ENCODE measurements at regions not wholly inside any gene's neighbourhood (a gene's known extent, or its start where the extent isn't known, plus 50 kb on each side); places are given as distances from the start of the nearest gene placed in this dataset.

DNA sequence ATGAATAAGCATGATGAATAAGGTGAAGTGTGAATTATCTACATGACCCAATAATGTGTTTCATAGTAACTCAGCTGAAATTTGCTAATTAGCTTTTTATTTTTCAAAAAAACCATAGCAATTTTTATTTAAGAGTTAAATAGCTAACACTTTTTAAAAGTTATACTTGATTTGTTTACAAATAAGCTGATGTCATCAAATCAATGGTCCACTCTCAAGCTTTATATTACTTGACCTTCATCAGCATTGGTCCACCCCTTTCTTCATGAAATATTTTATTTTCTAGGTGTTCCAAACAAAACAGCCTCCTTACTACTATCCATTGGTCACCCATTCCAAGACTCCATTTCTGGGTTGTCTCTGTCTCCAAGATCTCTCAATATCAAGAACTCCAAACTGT lies 649.0 kb upstream of the TENM3 start:
- Histone ChIP-seq H3K9ac (ENCODE audit: insufficient read depth in 1 of 2, low read length in 2 of 2) (no peak overlapping the region), H3K27ac (ENCODE audit: low read depth in 1 of 2, low read length in 1 of 2) (no peak overlapping the region), H3K9me3 (ENCODE audit: control insufficient read depth in 4 of 4, insufficient read depth in 3 of 4, low read length in 3 of 4) (no peaks in the 10 kb centered on the region), H3K36me3 (ENCODE audit: control insufficient read depth in 4 of 4, insufficient read depth in 4 of 4, low read length in 4 of 4) (no peaks in the 10 kb centered on the region), H3K4me3 (no peak overlapping the region), H3K27me3 (ENCODE audit: control insufficient read depth in 3 of 3, insufficient read depth in 3 of 3, low read length in 2 of 3) (no peaks in the 10 kb centered on the region), H3K4me1 (ENCODE audit: control insufficient read depth in 5 of 5, insufficient read depth in 5 of 5, low read length in 5 of 5) (no peaks in the 10 kb centered on the region)
- DNase-seq (no peak), ATAC-seq (ENCODE audit: insufficient read depth, low FRiP score) (no peak)
- TF ChIP-seq, protein P1, sequence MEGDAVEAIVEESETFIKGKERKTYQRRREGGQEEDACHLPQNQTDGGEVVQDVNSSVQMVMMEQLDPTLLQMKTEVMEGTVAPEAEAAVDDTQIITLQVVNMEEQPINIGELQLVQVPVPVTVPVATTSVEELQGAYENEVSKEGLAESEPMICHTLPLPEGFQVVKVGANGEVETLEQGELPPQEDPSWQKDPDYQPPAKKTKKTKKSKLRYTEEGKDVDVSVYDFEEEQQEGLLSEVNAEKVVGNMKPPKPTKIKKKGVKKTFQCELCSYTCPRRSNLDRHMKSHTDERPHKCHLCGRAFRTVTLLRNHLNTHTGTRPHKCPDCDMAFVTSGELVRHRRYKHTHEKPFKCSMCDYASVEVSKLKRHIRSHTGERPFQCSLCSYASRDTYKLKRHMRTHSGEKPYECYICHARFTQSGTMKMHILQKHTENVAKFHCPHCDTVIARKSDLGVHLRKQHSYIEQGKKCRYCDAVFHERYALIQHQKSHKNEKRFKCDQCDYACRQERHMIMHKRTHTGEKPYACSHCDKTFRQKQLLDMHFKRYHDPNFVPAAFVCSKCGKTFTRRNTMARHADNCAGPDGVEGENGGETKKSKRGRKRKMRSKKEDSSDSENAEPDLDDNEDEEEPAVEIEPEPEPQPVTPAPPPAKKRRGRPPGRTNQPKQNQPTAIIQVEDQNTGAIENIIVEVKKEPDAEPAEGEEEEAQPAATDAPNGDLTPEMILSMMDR (IDR thresholded peaks at IDR 0.05; ENCODE audit: control extremely low read depth, extremely low read depth) = no peak

DNA sequence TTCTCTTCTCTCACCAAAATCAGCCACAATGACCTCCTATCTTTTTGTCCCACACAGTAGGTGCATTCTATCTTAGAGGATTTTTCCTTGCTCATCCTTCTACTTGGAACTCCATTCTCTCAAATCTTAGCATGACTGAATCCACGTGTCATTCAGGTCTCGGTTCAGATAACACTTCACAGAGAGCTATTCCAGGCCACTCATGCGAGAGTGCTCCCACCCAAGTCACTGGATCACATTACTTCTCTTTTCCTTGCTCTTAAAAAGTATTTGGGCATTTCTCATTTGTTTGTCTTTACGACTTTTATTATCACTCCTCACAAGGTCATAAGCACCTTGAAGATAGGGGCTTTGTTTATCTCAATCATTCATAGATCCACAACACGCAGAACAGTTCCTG lies 647.5 kb upstream of the TENM3 start:
- H3K27ac ChIP-seq (ENCODE audit: low read depth in 1 of 2, low read length in 1 of 2) = no peak overlapping the region
- H3K9ac ChIP-seq (ENCODE audit: insufficient read depth in 1 of 2, low read length in 2 of 2) = no peak overlapping the region
- H3K9me3 ChIP-seq (ENCODE audit: control insufficient read depth in 4 of 4, insufficient read depth in 3 of 4, low read length in 3 of 4) = no peaks in the 10 kb centered on the region
- TF ChIP-seq, protein P1 (IDR thresholded peaks at IDR 0.05; ENCODE audit: control extremely low read depth, extremely low read depth) = no peak
- no peaks in the 10 kb centered on the region for H3K27me3 ChIP-seq (ENCODE audit: control insufficient read depth in 3 of 3, insufficient read depth in 3 of 3, low read length in 2 of 3)
- no peak overlapping the region for H3K4me3 ChIP-seq
- ATAC-seq (ENCODE audit: insufficient read depth, low FRiP score) = no peak
- WGBS, 2 donors = 72 to 82% methylated on average over 5 of the region's 5 CpGs
- no peak for DNase-seq
- no peaks in the 10 kb centered on the region for H3K36me3 ChIP-seq (ENCODE audit: control insufficient read depth in 4 of 4, insufficient read depth in 4 of 4, low read length in 4 of 4)
- H3K4me1 ChIP-seq (ENCODE audit: control insufficient read depth in 5 of 5, insufficient read depth in 5 of 5, low read length in 5 of 5) = no peaks in the 10 kb centered on the region

DNA sequence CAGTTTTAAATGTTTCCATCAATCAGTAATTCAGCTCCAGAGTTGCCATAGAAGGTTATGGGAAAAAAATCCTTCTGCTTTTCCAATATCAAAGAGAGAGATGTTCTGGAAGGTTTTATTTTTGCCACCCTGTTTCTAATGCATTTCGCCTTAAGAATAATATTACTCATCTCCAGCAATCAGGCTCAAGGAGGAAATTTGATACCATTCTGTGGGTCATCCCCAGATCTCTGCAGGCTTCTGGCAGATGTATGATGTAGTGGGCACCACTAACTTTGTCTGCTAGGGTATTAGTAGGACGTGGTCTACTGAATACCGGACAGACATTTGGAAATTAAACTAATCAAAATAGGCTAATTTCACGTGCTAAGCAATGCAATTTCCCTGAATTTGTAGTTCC lies 645.4 kb upstream of the TENM3 start:
- ATAC-seq (ENCODE audit: insufficient read depth, low FRiP score) = no peak
- TF ChIP-seq, protein P1 (IDR thresholded peaks at IDR 0.05; ENCODE audit: control extremely low read depth, extremely low read depth) = no peak
- no peaks in the 10 kb centered on the region for H3K27me3 ChIP-seq (ENCODE audit: control insufficient read depth in 3 of 3, insufficient read depth in 3 of 3, low read length in 2 of 3)
- no peak for DNase-seq
- H3K36me3 ChIP-seq (ENCODE audit: control insufficient read depth in 4 of 4, insufficient read depth in 4 of 4, low read length in 4 of 4) = no peaks in the 10 kb centered on the region
- no peak overlapping the region for H3K4me3 ChIP-seq
- no peak overlapping the region for H3K27ac ChIP-seq (ENCODE audit: low read depth in 1 of 2, low read length in 1 of 2)
- no peak overlapping the region for H3K9ac ChIP-seq (ENCODE audit: insufficient read depth in 1 of 2, low read length in 2 of 2)
- H3K4me1 ChIP-seq (ENCODE audit: control insufficient read depth in 5 of 5, insufficient read depth in 5 of 5, low read length in 5 of 5) = no peaks in the 10 kb centered on the region
- WGBS, 2 donors = 78 to 88% methylated on average over 4 of the region's 4 CpGs
- H3K9me3 ChIP-seq (ENCODE audit: control insufficient read depth in 4 of 4, insufficient read depth in 3 of 4, low read length in 3 of 4) = no peaks in the 10 kb centered on the region

DNA sequence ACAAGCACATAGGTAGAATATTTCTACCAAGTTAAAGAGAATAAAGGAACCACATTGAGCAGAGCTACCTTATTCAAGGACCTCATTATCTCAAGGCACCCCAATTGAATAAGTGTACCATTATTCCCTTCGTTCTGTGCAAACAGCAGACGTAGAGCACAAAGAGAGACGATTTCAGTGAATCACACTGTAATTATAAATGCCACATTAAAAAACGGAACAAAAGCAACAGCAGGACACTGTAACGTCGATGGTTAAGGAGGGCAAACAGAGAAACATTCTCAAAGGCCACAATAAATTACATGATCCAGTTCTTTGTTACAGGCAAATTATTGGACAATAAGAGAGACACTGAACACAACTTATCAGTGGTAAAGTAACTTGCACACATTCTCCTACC lies 644.1 kb upstream of the TENM3 start:
- DNase-seq (no peak), ATAC-seq (ENCODE audit: insufficient read depth, low FRiP score) (no peak)
- H3K9ac ChIP-seq (ENCODE audit: insufficient read depth in 1 of 2, low read length in 2 of 2) = no peak overlapping the region
- no peaks in the 10 kb centered on the region for H3K9me3 ChIP-seq (ENCODE audit: control insufficient read depth in 4 of 4, insufficient read depth in 3 of 4, low read length in 3 of 4)
- H3K36me3 ChIP-seq (ENCODE audit: control insufficient read depth in 4 of 4, insufficient read depth in 4 of 4, low read length in 4 of 4) = no peaks in the 10 kb centered on the region
- H3K4me1 ChIP-seq (ENCODE audit: control insufficient read depth in 5 of 5, insufficient read depth in 5 of 5, low read length in 5 of 5) = no peaks in the 10 kb centered on the region
- H3K27me3 ChIP-seq (ENCODE audit: control insufficient read depth in 3 of 3, insufficient read depth in 3 of 3, low read length in 2 of 3) = no peaks in the 10 kb centered on the region
- 68 to 82% methylated on average over 6 of the region's 6 CpGs for WGBS, 2 donors
- no peak overlapping the region for H3K4me3 ChIP-seq
- H3K27ac ChIP-seq (ENCODE audit: low read depth in 1 of 2, low read length in 1 of 2) = no peak overlapping the region
- TF ChIP-seq, protein P1 (IDR thresholded peaks at IDR 0.05; ENCODE audit: control extremely low read depth, extremely low read depth) = no peak
